HepG2 (cell line): ENCODE measurements at regions not wholly inside any gene's neighbourhood (a gene's known extent, or its start where the extent isn't known, plus 50 kb on each side); places are given as distances from the start of the nearest gene placed in this dataset.

ENCODE experiments used
- ASH2L ChIP-seq: fragments of 300-600, 200-600 bp; sonication (generic); IDR thresholded peaks from 2 replicates; pipeline ENCODE4 v1.7.0; 2017; ENCODE audit warnings: low read depth, mild to moderate bottlenecking, moderate library complexity, mixed read lengths, low read length; ENCODE audit not compliant: insufficient read length
- FOXA1 ChIP-seq, 2 experiments: fragments of 450-650 bp in 1 of 2; sonication (generic) in 1 of 2; formaldehyde crosslinking in 1 of 2; IDR thresholded peaks; 2 replicates each; pipeline versions ENCODE4 v1.4.0 to v1.6.1; 2016 to 2020; ENCODE audit warnings: missing genetic modification reagents in 1 of 2
- HDAC6 ChIP-seq: fragments of 200-600 bp; sonication (generic); IDR thresholded peaks from 2 replicates; pipeline ENCODE4 v1.7.0; 2017; ENCODE audit warnings: mild to moderate bottlenecking, antibody characterized with exemption, low read length, low read depth
- HOXD1 ChIP-seq: sonication (generic); formaldehyde crosslinking; IDR thresholded peaks from 2 replicates; pipeline ENCODE4 v1.5.0; 2020; ENCODE audit warnings: missing genetic modification reagents
- IKZF1 ChIP-seq: fragments of 450-650 bp; IDR thresholded peaks from 2 replicates; pipeline ENCODE4 v1.7.1; 2016
- NFYC ChIP-seq: IDR thresholded peaks from 2 replicates; pipeline ENCODE4 v1.6.1; 2016; ENCODE audit warnings: missing genetic modification reagents, missing compliant biosample characterization
- PCBP2 ChIP-seq: fragments of 200-400 bp; formaldehyde crosslinking; optimal IDR thresholded peaks from 2 replicates; pipeline ENCODE3; 2018; ENCODE audit warnings: low read length, low read depth; ENCODE audit not compliant: poor library complexity, severe bottlenecking
- REXO4 ChIP-seq: sonication (generic); formaldehyde crosslinking; IDR thresholded peaks from 2 replicates; pipeline ENCODE4 v1.8.0; 2022; ENCODE audit warnings: missing genetic modification reagents, mild to moderate bottlenecking, borderline replicate concordance
- ZBTB20 ChIP-seq: sonication (generic); formaldehyde crosslinking; IDR thresholded peaks from 2 replicates; pipeline ENCODE4 v1.8.1; 2023; ENCODE audit warnings: missing genetic modification reagents, low read depth, mild to moderate bottlenecking, borderline replicate concordance
- ZFP36L2 ChIP-seq: sonication (generic); formaldehyde crosslinking; IDR thresholded peaks from 2 replicates; pipeline ENCODE4 v1.4.0; 2020; ENCODE audit warnings: missing genetic modification reagents
- ZNF230 ChIP-seq: sonication (generic); formaldehyde crosslinking; IDR thresholded peaks from 2 replicates; pipeline ENCODE4 v1.4.0; 2020; ENCODE audit warnings: mild to moderate bottlenecking, missing genetic modification reagents
- ZNF781 ChIP-seq: sonication (generic); formaldehyde crosslinking; IDR thresholded peaks from 2 replicates; pipeline ENCODE4 v1.5.1; 2020; ENCODE audit warnings: borderline replicate concordance, mild to moderate bottlenecking, missing genetic modification reagents; ENCODE audit errors: not compliant biosample characterization
- ZSCAN12 ChIP-seq: sonication (generic); formaldehyde crosslinking; IDR thresholded peaks from 2 replicates; pipeline ENCODE4 v1.9.0; 2021; ENCODE audit warnings: mild to moderate bottlenecking, missing genetic modification reagents
- TF ChIP-seq, protein P1 (sequence below): sonication (generic); formaldehyde crosslinking; IDR thresholded peaks from 2 replicates; pipeline ENCODE4 v1.8.0; 2023; ENCODE audit warnings: mild to moderate bottlenecking, missing genetic modification reagents
- TF ChIP-seq, protein P2 (sequence below): sonication (generic); formaldehyde crosslinking; IDR thresholded peaks from 2 replicates; pipeline ENCODE4 v1.8.1; 2023; ENCODE audit warnings: missing genetic modification reagents, mild to moderate bottlenecking, borderline replicate concordance
- TF ChIP-seq, protein P3 (sequence below): sonication (generic); formaldehyde crosslinking; IDR thresholded peaks from 2 replicates; pipeline ENCODE4 v1.4.0; 2020; ENCODE audit warnings: mild to moderate bottlenecking, low read depth, missing genetic modification reagents
- TF ChIP-seq, protein P4 (sequence below): sonication (generic); formaldehyde crosslinking; IDR thresholded peaks from 2 replicates; pipeline ENCODE4 v1.5.0; 2020; ENCODE audit warnings: missing genetic modification reagents
- TF ChIP-seq, protein P5 (sequence below): sonication (generic); formaldehyde crosslinking; IDR thresholded peaks from 2 replicates; pipeline ENCODE4 v1.5.0; 2020; ENCODE audit warnings: mild to moderate bottlenecking, missing genetic modification reagents, borderline replicate concordance
- TF ChIP-seq, protein P6 (sequence below): sonication (generic); formaldehyde crosslinking; conservative IDR thresholded peaks from 2 replicates; pipeline ENCODE4 v1.8.0; 2022; ENCODE audit warnings: low read depth, missing genetic modification reagents
- TF ChIP-seq, protein P7 (sequence below): sonication (generic); formaldehyde crosslinking; IDR thresholded peaks from 2 replicates; pipeline ENCODE4 v1.4.0; 2020; ENCODE audit warnings: mild to moderate bottlenecking, missing genetic modification reagents

DNA sequence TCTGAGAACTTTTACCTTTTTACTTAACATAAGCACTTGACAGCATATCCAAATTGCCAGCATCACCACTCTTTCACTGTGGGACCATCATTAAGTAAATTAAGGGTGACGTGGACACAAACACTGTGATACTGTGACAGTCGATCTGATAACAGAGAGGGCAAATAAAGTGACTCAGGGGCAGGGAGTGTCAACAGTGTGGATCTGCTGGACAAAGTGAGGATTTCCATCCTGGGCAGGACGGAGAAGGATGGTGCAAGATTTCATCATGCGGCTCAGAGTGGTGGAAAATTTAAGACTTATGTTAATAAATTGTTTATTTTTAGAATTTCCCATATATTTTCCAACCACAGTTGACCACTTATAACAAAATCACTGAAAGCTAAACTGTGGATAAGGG is 60.0 kb upstream of the WDFY2 start (continued):
- TF ChIP-seq, protein P1, sequence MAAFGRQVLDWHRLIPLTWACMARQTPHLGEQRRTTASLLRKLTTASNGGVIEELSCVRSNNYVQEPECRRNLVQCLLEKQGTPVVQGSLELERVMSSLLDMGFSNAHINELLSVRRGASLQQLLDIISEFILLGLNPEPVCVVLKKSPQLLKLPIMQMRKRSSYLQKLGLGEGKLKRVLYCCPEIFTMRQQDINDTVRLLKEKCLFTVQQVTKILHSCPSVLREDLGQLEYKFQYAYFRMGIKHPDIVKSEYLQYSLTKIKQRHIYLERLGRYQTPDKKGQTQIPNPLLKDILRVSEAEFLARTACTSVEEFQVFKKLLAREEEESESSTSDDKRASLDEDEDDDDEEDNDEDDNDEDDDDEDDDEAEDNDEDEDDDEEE (CRISPR knock-in tag) = no peak
- TF ChIP-seq, protein P2, sequence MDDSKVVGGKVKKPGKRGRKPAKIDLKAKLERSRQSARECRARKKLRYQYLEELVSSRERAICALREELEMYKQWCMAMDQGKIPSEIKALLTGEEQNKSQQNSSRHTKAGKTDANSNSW (CRISPR knock-in tag) = no peak
- no peak for TF ChIP-seq ZSCAN12
- TF ChIP-seq ZNF230 = no peak
- TF ChIP-seq, protein P3, sequence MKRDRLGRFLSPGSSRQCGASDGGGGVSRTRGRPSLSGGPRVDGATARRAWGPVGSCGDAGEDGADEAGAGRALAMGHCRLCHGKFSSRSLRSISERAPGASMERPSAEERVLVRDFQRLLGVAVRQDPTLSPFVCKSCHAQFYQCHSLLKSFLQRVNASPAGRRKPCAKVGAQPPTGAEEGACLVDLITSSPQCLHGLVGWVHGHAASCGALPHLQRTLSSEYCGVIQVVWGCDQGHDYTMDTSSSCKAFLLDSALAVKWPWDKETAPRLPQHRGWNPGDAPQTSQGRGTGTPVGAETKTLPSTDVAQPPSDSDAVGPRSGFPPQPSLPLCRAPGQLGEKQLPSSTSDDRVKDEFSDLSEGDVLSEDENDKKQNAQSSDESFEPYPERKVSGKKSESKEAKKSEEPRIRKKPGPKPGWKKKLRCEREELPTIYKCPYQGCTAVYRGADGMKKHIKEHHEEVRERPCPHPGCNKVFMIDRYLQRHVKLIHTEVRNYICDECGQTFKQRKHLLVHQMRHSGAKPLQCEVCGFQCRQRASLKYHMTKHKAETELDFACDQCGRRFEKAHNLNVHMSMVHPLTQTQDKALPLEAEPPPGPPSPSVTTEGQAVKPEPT (CRISPR knock-in tag) = no peak
- no peak for TF ChIP-seq ZNF781 (CRISPR knock-in tag)
- TF ChIP-seq PCBP2 = no peak
- TF ChIP-seq, protein P4, sequence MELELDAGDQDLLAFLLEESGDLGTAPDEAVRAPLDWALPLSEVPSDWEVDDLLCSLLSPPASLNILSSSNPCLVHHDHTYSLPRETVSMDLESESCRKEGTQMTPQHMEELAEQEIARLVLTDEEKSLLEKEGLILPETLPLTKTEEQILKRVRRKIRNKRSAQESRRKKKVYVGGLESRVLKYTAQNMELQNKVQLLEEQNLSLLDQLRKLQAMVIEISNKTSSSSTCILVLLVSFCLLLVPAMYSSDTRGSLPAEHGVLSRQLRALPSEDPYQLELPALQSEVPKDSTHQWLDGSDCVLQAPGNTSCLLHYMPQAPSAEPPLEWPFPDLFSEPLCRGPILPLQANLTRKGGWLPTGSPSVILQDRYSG (CRISPR knock-in tag) = no peak
- TF ChIP-seq, protein P5, sequence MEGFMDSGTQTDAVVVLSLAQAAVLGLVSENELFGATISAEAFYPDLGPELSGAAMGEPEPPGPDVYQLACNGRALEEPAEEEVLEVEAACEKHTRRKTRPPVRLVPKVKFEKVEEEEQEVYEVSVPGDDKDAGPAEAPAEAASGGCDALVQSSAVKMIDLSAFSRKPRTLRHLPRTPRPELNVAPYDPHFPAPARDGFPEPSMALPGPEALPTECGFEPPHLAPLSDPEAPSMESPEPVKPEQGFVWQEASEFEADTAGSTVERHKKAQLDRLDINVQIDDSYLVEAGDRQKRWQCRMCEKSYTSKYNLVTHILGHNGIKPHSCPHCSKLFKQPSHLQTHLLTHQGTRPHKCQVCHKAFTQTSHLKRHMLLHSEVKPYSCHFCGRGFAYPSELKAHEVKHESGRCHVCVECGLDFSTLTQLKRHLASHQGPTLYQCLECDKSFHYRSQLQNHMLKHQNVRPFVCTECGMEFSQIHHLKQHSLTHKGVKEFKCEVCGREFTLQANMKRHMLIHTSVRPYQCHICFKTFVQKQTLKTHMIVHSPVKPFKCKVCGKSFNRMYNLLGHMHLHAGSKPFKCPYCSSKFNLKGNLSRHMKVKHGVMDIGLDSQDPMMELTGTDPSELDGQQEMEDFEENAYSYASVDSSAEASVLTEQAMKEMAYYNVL (CRISPR knock-in tag) = no peak; the same call in 1 of the 2 replicates
- TF ChIP-seq HDAC6 = no peak
- no peak for TF ChIP-seq HOXD1 (CRISPR knock-in tag)
- TF ChIP-seq ASH2L = no peak
- TF ChIP-seq, protein P6, sequence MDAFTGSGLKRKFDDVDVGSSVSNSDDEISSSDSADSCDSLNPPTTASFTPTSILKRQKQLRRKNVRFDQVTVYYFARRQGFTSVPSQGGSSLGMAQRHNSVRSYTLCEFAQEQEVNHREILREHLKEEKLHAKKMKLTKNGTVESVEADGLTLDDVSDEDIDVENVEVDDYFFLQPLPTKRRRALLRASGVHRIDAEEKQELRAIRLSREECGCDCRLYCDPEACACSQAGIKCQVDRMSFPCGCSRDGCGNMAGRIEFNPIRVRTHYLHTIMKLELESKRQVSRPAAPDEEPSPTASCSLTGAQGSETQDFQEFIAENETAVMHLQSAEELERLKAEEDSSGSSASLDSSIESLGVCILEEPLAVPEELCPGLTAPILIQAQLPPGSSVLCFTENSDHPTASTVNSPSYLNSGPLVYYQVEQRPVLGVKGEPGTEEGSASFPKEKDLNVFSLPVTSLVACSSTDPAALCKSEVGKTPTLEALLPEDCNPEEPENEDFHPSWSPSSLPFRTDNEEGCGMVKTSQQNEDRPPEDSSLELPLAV (CRISPR knock-in tag) = no peak
- TF ChIP-seq ZBTB20 = no peak
- no peak for TF ChIP-seq ZFP36L2
- TF ChIP-seq REXO4 (CRISPR knock-in tag) = no peak
- TF ChIP-seq, protein P7, sequence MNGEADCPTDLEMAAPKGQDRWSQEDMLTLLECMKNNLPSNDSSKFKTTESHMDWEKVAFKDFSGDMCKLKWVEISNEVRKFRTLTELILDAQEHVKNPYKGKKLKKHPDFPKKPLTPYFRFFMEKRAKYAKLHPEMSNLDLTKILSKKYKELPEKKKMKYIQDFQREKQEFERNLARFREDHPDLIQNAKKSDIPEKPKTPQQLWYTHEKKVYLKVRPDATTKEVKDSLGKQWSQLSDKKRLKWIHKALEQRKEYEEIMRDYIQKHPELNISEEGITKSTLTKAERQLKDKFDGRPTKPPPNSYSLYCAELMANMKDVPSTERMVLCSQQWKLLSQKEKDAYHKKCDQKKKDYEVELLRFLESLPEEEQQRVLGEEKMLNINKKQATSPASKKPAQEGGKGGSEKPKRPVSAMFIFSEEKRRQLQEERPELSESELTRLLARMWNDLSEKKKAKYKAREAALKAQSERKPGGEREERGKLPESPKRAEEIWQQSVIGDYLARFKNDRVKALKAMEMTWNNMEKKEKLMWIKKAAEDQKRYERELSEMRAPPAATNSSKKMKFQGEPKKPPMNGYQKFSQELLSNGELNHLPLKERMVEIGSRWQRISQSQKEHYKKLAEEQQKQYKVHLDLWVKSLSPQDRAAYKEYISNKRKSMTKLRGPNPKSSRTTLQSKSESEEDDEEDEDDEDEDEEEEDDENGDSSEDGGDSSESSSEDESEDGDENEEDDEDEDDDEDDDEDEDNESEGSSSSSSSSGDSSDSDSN = no peak
- peak; percentile 64 for TF ChIP-seq FOXA1 (IDR thresholded peaks at IDR 0.05)
- TF ChIP-seq FOXA1 (CRISPR knock-in tag; IDR thresholded peaks at IDR 0.05) = peak; percentile 98
- TF ChIP-seq NFYC (CRISPR knock-in tag) = no peak
- no peak for TF ChIP-seq IKZF1
